HCT116 (cell line): ENCODE measurements at regions not wholly inside any gene's neighbourhood (a gene's known extent, or its start where the extent isn't known, plus 50 kb on each side); places are given as distances from the start of the nearest gene placed in this dataset.

Experiments used
- YY1 ChIP-seq: IDR thresholded peaks from 2 replicates; pipeline ENCODE4 v1.6.1; 2011; ENCODE audit warnings: low read length, low read depth, moderate library complexity, mild to moderate bottlenecking; ENCODE audit not compliant: insufficient replicate concordance; ENCODE audit errors: extremely low read depth
- TF ChIP-seq, protein P1 (sequence below), 3 experiments: fragments of 200-600 bp in 1 of 3; sonication (generic) in 1 of 3; IDR thresholded peaks in 2 of 3; conservative IDR thresholded peaks in 1 of 3; 2 replicates each; pipeline ENCODE4 v1.5.1; 2012 to 2017; ENCODE audit warnings: low read depth in 2 of 3, low read length in 2 of 3, antibody characterized with exemption in 1 of 3, borderline replicate concordance in 1 of 3, control low read depth in 1 of 3, mild to moderate bottlenecking in 1 of 3, mixed read lengths in 1 of 3, mixed run types in 1 of 3, moderate library complexity in 1 of 3; ENCODE audit not compliant: insufficient read depth in 1 of 3

DNA sequence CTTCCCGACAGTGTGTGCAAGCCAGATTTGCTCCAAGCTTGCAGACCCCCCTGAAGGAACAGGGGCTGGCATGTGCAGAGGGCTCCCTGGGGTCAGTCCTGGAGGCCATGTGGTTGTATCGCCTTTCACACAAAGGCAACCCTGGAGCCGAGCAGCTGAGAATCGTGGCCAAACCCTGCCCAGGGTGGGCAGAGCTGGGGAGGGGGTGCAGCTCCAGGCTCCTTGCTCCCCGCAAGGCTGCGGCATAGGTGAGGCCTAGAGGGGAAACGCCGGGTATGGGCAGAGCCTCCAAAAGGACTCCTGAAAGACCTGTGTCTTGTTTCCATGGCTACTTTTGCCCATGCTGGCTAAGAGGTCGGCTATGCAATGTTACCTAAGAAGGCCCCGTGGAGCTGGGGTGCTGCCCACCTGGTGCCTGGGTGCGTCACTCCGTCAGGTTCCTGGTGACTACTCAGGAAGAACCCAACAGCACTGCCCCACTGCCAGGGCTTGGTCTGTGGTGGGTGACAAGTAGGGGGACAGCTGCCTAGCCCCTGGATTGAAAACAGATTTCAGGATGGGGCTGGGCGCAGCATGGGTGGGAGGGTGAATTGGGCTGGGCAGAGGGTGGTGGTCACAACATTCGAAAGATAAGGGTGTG lies 171.0 kb upstream of the SHH start:
- TF ChIP-seq YY1: no peak
- TF ChIP-seq, protein P1, sequence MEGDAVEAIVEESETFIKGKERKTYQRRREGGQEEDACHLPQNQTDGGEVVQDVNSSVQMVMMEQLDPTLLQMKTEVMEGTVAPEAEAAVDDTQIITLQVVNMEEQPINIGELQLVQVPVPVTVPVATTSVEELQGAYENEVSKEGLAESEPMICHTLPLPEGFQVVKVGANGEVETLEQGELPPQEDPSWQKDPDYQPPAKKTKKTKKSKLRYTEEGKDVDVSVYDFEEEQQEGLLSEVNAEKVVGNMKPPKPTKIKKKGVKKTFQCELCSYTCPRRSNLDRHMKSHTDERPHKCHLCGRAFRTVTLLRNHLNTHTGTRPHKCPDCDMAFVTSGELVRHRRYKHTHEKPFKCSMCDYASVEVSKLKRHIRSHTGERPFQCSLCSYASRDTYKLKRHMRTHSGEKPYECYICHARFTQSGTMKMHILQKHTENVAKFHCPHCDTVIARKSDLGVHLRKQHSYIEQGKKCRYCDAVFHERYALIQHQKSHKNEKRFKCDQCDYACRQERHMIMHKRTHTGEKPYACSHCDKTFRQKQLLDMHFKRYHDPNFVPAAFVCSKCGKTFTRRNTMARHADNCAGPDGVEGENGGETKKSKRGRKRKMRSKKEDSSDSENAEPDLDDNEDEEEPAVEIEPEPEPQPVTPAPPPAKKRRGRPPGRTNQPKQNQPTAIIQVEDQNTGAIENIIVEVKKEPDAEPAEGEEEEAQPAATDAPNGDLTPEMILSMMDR (IDR thresholded peaks at IDR 0.05 in 2 of 3, conservative IDR thresholded peaks at IDR 0.05 in 1 of 3; ENCODE audit: borderline replicate concordance in 1 of 3, insufficient read depth in 1 of 3, low read depth in 2 of 3, low read length in 2 of 3): no peak
